GM23248 (cell line): ENCODE measurements at regions not wholly inside any gene's neighbourhood (a gene's known extent, or its start where the extent isn't known, plus 50 kb on each side); places are given as distances from the start of the nearest gene placed in this dataset.

ENCODE experiments used
- EZH2 ChIP-seq: fragments of 200-600 bp; sonication (generic); IDR thresholded peaks from 2 replicates; pipeline ENCODE4 v1.6.1; 2018; ENCODE audit warnings: antibody characterized with exemption, mild to moderate bottlenecking; ENCODE audit not compliant: insufficient read depth, poor library complexity, severe bottlenecking
- EZH2phosphoT487 ChIP-seq: fragments of 200-600 bp; sonication (generic); IDR thresholded peaks from 2 replicates; pipeline ENCODE4 v1.6.1; 2018; ENCODE audit warnings: antibody characterized with exemption, moderate library complexity, mild to moderate bottlenecking, low read depth; ENCODE audit not compliant: insufficient read depth

DNA sequence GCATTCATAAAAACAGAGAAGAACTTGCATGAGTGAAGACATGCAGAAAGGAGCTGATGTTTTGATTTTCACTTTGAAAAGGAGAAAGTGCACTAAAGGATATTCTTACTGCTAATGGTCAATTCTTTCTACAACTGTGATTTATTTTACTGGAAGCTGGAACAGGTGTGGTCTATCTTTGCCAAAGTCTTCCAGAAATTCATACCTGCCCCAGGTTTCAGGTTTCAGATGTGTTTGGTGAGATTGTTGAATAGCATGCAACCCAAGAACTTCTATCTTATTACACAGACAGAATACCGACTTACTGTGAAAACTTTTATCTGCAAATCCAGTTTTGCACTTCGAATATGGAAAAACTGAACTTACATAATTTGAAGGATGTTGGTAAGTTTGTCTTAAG lies 388.3 kb downstream of the PDGFC start:
- TF ChIP-seq EZH2 = no peak
- no peak for TF ChIP-seq EZH2phosphoT487
